Esophagus squamous epithelium (tissue), 4 donors: ENCODE measurements at regions not wholly inside any gene's neighbourhood (a gene's known extent, or its start where the extent isn't known, plus 50 kb on each side); places are given as distances from the start of the nearest gene placed in this dataset.

ENCODE experiments used
- POLR2A ChIP-seq, 4 donors: fragments of 450-650 bp; IDR thresholded peaks; one replicate each; pipeline ENCODE4 v1.6.1; 2017; ENCODE audit warnings: antibody characterized with exemption in 4 of 4, mild to moderate bottlenecking in 4 of 4, moderate library complexity in 3 of 4
- TF ChIP-seq, protein P1 (sequence below), 6 experiments: fragments of 450-650 bp in 4 of 6; fragments of 200-600 bp in 2 of 6; sonication (generic) in 2 of 6; IDR thresholded peaks; one replicate each; pipeline ENCODE4 v1.5.1; 2016 to 2019; ENCODE audit warnings: antibody characterized with exemption in 6 of 6, mild to moderate bottlenecking in 4 of 6, moderate library complexity in 4 of 6

GRCh38 chr4:182136201-182136600 lies 107.0 kb upstream of the TENM3 start:
- TF ChIP-seq, protein P1, sequence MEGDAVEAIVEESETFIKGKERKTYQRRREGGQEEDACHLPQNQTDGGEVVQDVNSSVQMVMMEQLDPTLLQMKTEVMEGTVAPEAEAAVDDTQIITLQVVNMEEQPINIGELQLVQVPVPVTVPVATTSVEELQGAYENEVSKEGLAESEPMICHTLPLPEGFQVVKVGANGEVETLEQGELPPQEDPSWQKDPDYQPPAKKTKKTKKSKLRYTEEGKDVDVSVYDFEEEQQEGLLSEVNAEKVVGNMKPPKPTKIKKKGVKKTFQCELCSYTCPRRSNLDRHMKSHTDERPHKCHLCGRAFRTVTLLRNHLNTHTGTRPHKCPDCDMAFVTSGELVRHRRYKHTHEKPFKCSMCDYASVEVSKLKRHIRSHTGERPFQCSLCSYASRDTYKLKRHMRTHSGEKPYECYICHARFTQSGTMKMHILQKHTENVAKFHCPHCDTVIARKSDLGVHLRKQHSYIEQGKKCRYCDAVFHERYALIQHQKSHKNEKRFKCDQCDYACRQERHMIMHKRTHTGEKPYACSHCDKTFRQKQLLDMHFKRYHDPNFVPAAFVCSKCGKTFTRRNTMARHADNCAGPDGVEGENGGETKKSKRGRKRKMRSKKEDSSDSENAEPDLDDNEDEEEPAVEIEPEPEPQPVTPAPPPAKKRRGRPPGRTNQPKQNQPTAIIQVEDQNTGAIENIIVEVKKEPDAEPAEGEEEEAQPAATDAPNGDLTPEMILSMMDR (IDR thresholded peaks at IDR 0.05) = no peak
- TF ChIP-seq POLR2A (IDR thresholded peaks at IDR 0.05) = no peak
